H1 (cell line): ENCODE measurements at regions not wholly inside any gene's neighbourhood (a gene's known extent, or its start where the extent isn't known, plus 50 kb on each side); places are given as distances from the start of the nearest gene placed in this dataset.

Source experiments
- CTCF ChIA-PET: fragments of 300-600 bp; sonication (Branson Sonifier 250); formaldehyde crosslinking; loops from one replicate; lab custom pipeline; 2021; ENCODE audit not compliant: partially characterized antibody; lab: Charles Lee
- POLR2A ChIA-PET: fragments of 300-600 bp; sonication (Branson Sonifier 250); formaldehyde crosslinking; loops from one replicate; lab custom pipeline; 2021; ENCODE audit warnings: inconsistent platforms; ENCODE audit not compliant: partially characterized antibody; lab: Charles Lee
- DNase-seq, 2 experiments: peaks; one replicate each; pipeline versions ENCODE4 v3.0.0 to v3.0.0-alpha.2; 2010 to 2022; ENCODE audit warnings: low spot score in 2 of 2, low read depth in 1 of 2, mixed read lengths in 1 of 2
- FAIRE-seq: peaks from 2 replicates; lab custom pipeline; 2011; peaks lifted over from hg19 to GRCh38; lab: Jason Lieb, UNC
- H2AFZ ChIP-seq: 2 replicates; pipeline ENCODE4 v1.8.1; 2012; ENCODE audit warnings: low read length, inconsistent platforms
- H2AK5ac ChIP-seq: 2 replicates; pipeline ENCODE4 v1.6.1; 2013; ENCODE audit warnings: low read depth, low read length
- H2BK120ac ChIP-seq: replicated peaks from 2 replicates; pipeline ENCODE3; 2013; ENCODE audit warnings: low read depth, low read length, inconsistent platforms
- H2BK12ac ChIP-seq: 2 replicates; pipeline ENCODE4 v1.6.1; 2013; ENCODE audit warnings: low read depth, low read length
- H2BK15ac ChIP-seq: 2 replicates; pipeline ENCODE4 v1.6.1; 2013; ENCODE audit warnings: low read length
- H2BK20ac ChIP-seq: 2 replicates; pipeline ENCODE4 v1.6.1; 2013; ENCODE audit warnings: low read length
- H2BK5ac ChIP-seq: 2 replicates; pipeline ENCODE4 v1.6.1; 2013; ENCODE audit warnings: low read depth, low read length
- H3K14ac ChIP-seq: 2 replicates; pipeline ENCODE4 v1.6.1; 2013; ENCODE audit warnings: inconsistent platforms; ENCODE audit not compliant: insufficient read length
- H3K18ac ChIP-seq: 2 replicates; pipeline ENCODE4 v1.6.1; 2013; ENCODE audit warnings: low read length; ENCODE audit errors: extremely low read depth
- H3K23ac ChIP-seq: 2 replicates; pipeline ENCODE4 v1.6.1; 2013; ENCODE audit warnings: inconsistent platforms; ENCODE audit not compliant: insufficient read length
- H3K23me2 ChIP-seq: 2 replicates; pipeline ENCODE4 v1.6.1; 2013; ENCODE audit warnings: low read depth, low read length
- H3K27ac ChIP-seq: 2 replicates; pipeline ENCODE4 v1.6.1; 2011; ENCODE audit warnings: low read depth, low read length, inconsistent platforms
- H3K27me3 ChIP-seq, 4 experiments: replicated peaks in 1 of 4; 1 replicate in 1 of 4; 2 replicates in 3 of 4; pipeline versions ENCODE4 v1.6.1 to v1.8.1; 2011 to 2013; ENCODE audit warnings: low read length in 3 of 4, mild to moderate bottlenecking in 3 of 4, inconsistent platforms in 2 of 4, mixed read lengths in 2 of 4, moderate library complexity in 1 of 4; ENCODE audit not compliant: control insufficient read depth in 3 of 4, insufficient read depth in 3 of 4; ENCODE audit errors: extremely low read depth in 1 of 4
- H3K36me3 ChIP-seq, 4 experiments: 2 replicates each; pipeline versions ENCODE4 v1.6.1 to v1.8.1; 2011 to 2013; ENCODE audit warnings: mild to moderate bottlenecking in 4 of 4, low read length in 3 of 4, moderate library complexity in 2 of 4, control low read depth in 1 of 4, inconsistent platforms in 1 of 4; ENCODE audit not compliant: insufficient read depth in 4 of 4, control insufficient read depth in 2 of 4
- H3K4ac ChIP-seq: replicated peaks from 2 replicates; pipeline ENCODE3; 2013; ENCODE audit warnings: low read length, low read depth, mixed read lengths, inconsistent platforms; ENCODE audit not compliant: insufficient read length
- H3K4me1 ChIP-seq, 4 experiments: replicated peaks in 1 of 4; 1 replicate in 1 of 4; 2 replicates in 3 of 4; pipeline versions ENCODE4 v1.6.1 to v1.8.1; 2011 to 2013; ENCODE audit warnings: low read length in 3 of 4, inconsistent platforms in 2 of 4, mixed read lengths in 1 of 4; ENCODE audit not compliant: insufficient read depth in 4 of 4, control insufficient read depth in 3 of 4
- H3K4me2 ChIP-seq, 2 experiments: 2 replicates each; pipeline versions ENCODE4 v1.6.1 to v1.8.1; 2011 to 2013; ENCODE audit warnings: low read depth in 2 of 2, low read length in 2 of 2, control low read depth in 1 of 2, inconsistent platforms in 1 of 2, mild to moderate bottlenecking in 1 of 2; ENCODE audit not compliant: insufficient read depth in 1 of 2
- H3K4me3 ChIP-seq, 4 experiments: fragments of 200-600, 300-600 bp in 1 of 4; sonication (generic), shearing (Covaris generic), sonication (Bioruptor Twin) in 1 of 4; 2 replicates each; pipeline versions ENCODE4 v1.5.1 to v1.8.1; 2011 to 2016; ENCODE audit warnings: low read length in 4 of 4, low read depth in 3 of 4, control low read depth in 2 of 4, inconsistent platforms in 2 of 4, mild to moderate bottlenecking in 2 of 4, mixed read lengths in 1 of 4, moderate library complexity in 1 of 4; ENCODE audit not compliant: insufficient read depth in 2 of 4; ENCODE audit errors: extremely low read depth in 1 of 4
- H3K56ac ChIP-seq: replicated peaks from 2 replicates; pipeline ENCODE3; 2013; ENCODE audit warnings: low read depth, mild to moderate bottlenecking, mixed read lengths, low read length, inconsistent platforms; ENCODE audit not compliant: insufficient read length
- H3K79me1 ChIP-seq: 2 replicates; pipeline ENCODE4 v1.6.1; 2013; ENCODE audit warnings: low read depth, low read length, control low read depth
- H3K79me2 ChIP-seq, 2 experiments: 2 replicates each; pipeline versions ENCODE4 v1.6.1 to v1.8.1; 2012 to 2013; ENCODE audit warnings: low read length in 2 of 2, mild to moderate bottlenecking in 2 of 2, inconsistent platforms in 1 of 2; ENCODE audit not compliant: insufficient read depth in 2 of 2, control insufficient read depth in 1 of 2
- H3K9ac ChIP-seq, 4 experiments: replicated peaks in 1 of 4; 1 replicate in 1 of 4; 2 replicates in 3 of 4; pipeline versions ENCODE4 v1.6.1 to v1.8.1; 2011 to 2013; ENCODE audit warnings: low read depth in 3 of 4, low read length in 3 of 4, control low read depth in 2 of 4, mild to moderate bottlenecking in 2 of 4, moderate library complexity in 2 of 4, inconsistent platforms in 1 of 4; ENCODE audit errors: extremely low read depth in 1 of 4
- H3K9me3 ChIP-seq, 2 experiments: 2 replicates each; pipeline versions ENCODE4 v1.6.1 to v1.8.1; 2012 to 2013; ENCODE audit warnings: mild to moderate bottlenecking in 2 of 2, moderate library complexity in 2 of 2, control low read depth in 1 of 2, inconsistent platforms in 1 of 2, low read depth in 1 of 2, low read length in 1 of 2, mixed read lengths in 1 of 2; ENCODE audit not compliant: insufficient read depth in 2 of 2
- H4K20me1 ChIP-seq, 2 experiments: replicated peaks in 1 of 2; 2 replicates each; pipeline versions ENCODE3 to v1.8.1; 2011 to 2013; ENCODE audit warnings: inconsistent platforms in 2 of 2, low read length in 2 of 2, mild to moderate bottlenecking in 1 of 2; ENCODE audit not compliant: insufficient read depth in 2 of 2, control insufficient read depth in 1 of 2
- H4K5ac ChIP-seq: 2 replicates; pipeline ENCODE4 v1.6.1; 2013; ENCODE audit warnings: low read length, low read depth, mixed read lengths, inconsistent platforms; ENCODE audit not compliant: insufficient read length
- H4K8ac ChIP-seq: 2 replicates; pipeline ENCODE4 v1.8.0; 2013; ENCODE audit warnings: mild to moderate bottlenecking, moderate library complexity, low read length, inconsistent platforms; ENCODE audit not compliant: insufficient read depth; ENCODE audit errors: extremely low read depth
- H4K91ac ChIP-seq: replicated peaks from 2 replicates; pipeline ENCODE3; 2013; ENCODE audit warnings: low read length, mixed read lengths, inconsistent platforms; ENCODE audit not compliant: insufficient read length
- EGR1 ChIP-seq: IDR thresholded peaks from 2 replicates; pipeline ENCODE4 v1.6.1; 2011; ENCODE audit warnings: low read depth, low read length, borderline replicate concordance
- KDM1A ChIP-seq: fragments of 200-600, 300-600 bp; sonication (generic); IDR thresholded peaks from 2 replicates; pipeline ENCODE4 v1.7.1; 2016; ENCODE audit warnings: mild to moderate bottlenecking, low read length, borderline replicate concordance
- POU5F1 ChIP-seq: IDR thresholded peaks from 2 replicates; pipeline ENCODE4 v1.6.1; 2011; ENCODE audit warnings: low read depth, mild to moderate bottlenecking, low read length, moderate library complexity
- RBBP5 ChIP-seq: IDR thresholded peaks from 2 replicates; pipeline ENCODE4 v1.7.1; 2012; ENCODE audit warnings: low read depth, mild to moderate bottlenecking, inconsistent platforms, low read length, moderate library complexity, borderline replicate concordance
- SIRT6 ChIP-seq: IDR thresholded peaks from one replicate; pipeline ENCODE4 v1.7.1; 2012; ENCODE audit warnings: low read length, inconsistent platforms
- SP2 ChIP-seq: IDR thresholded peaks from 2 replicates; pipeline ENCODE4 v1.6.1; 2012; ENCODE audit warnings: mild to moderate bottlenecking, low read length, inconsistent platforms
- SP4 ChIP-seq: IDR thresholded peaks from 2 replicates; pipeline ENCODE4 v1.6.1; 2012; ENCODE audit warnings: low read length, inconsistent platforms
- SRF ChIP-seq: IDR thresholded peaks from 2 replicates; pipeline ENCODE4 v1.6.1; 2011; ENCODE audit warnings: mild to moderate bottlenecking, low read depth, low read length, moderate library complexity
- TAF1 ChIP-seq: IDR thresholded peaks from 2 replicates; pipeline ENCODE4 v1.6.1; 2011; ENCODE audit warnings: mild to moderate bottlenecking, low read depth, low read length
- ZNF274 ChIP-seq: IDR thresholded peaks from 2 replicates; pipeline ENCODE4 v1.7.0; 2012; ENCODE audit warnings: low read length, borderline replicate concordance; ENCODE audit errors: extremely low read depth
- WGBS, 2 experiments: shearing (Covaris generic) in 1 of 2; methylation state at CpG; one replicate each; pipeline versions ENCODE4 v1.1.6 to v1.1.7; 2013 to 2015; ENCODE audit warnings: low lambda C conversion rate in 2 of 2, mixed read lengths in 2 of 2, inconsistent platforms in 1 of 2, low coverage in 1 of 2, missing lambda C conversion rate in 1 of 2; ENCODE audit not compliant: insufficient replicate concordance in 2 of 2, insufficient coverage in 1 of 2, insufficient read length in 1 of 2; ENCODE audit errors: extremely low coverage in 1 of 2, missing lambda C conversion rate in 1 of 2; 5-methylcytosine and 5-hydroxymethylcytosine counted together
- TF ChIP-seq, protein P1 (sequence below): IDR thresholded peaks from 2 replicates; pipeline ENCODE4 v1.6.1; 2011; ENCODE audit warnings: low read length, improper control_type of control experiment
- TF ChIP-seq, protein P2 (sequence below), 3 experiments: IDR thresholded peaks; 1 replicate in 2 of 3; 2 replicates in 1 of 3; pipeline versions ENCODE4 v1.5.1 to v1.6.1; 2011; ENCODE audit warnings: low read length in 3 of 3, mild to moderate bottlenecking in 3 of 3, inconsistent platforms in 2 of 3, low read depth in 1 of 3, moderate library complexity in 1 of 3; ENCODE audit not compliant: insufficient read depth in 1 of 3; ENCODE audit errors: control extremely low read depth in 1 of 3

DNA sequence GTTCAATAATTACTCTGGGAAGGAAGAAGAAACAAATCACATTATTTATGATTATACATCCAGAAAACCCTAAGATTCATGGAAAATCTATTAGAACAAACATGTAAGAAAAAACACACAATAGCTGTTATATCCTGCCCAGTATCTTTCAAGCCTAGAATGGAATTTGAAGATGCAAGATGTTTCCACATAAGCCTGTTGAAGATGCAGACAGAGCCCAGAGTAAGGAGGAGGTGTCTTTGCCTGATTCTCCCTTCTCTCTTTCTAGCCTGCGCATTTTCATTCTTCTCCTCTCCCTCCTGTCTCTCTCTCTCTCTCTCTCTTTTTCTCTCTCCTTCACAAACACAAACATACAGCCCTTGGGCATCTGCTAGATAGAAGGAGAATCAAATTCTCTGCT is 170.1 kb upstream of the INHBA start:
- H3K36me3 ChIP-seq: no peaks in the 10 kb centered on the region
- H2BK20ac ChIP-seq: no peak overlapping the region
- H3K9me3 ChIP-seq: 0 out of 4 replicates have a peak, but pooled peaks cover 0 to 4% of the 10 kb centered on the region in 2 experiments
- no peaks in the 10 kb centered on the region for H3K27me3 ChIP-seq
- H3K23ac ChIP-seq: no peak overlapping the region
- 100% methylated on average over 1 of the region's 1 CpG; no CpG with 5 or more reads in 1 of the 2 experiments for WGBS, 2 experiments
- H3K4ac ChIP-seq: no peak overlapping the region
- H2AK5ac ChIP-seq: no peak overlapping the region
- H2BK120ac ChIP-seq: no peak overlapping the region
- H3K14ac ChIP-seq: no peak overlapping the region
- H3K4me3 ChIP-seq: no peak overlapping the region
- H4K20me1 ChIP-seq: no peaks in the 10 kb centered on the region
- H3K18ac ChIP-seq: no peak overlapping the region
- H2BK12ac ChIP-seq: no peak overlapping the region
- no peak overlapping the region for H2BK15ac ChIP-seq
- no peaks in the 10 kb centered on the region for H3K79me1 ChIP-seq
- DNase-seq: no peak
- no peak overlapping the region for H4K91ac ChIP-seq
- no peaks in the 10 kb centered on the region for H3K23me2 ChIP-seq
- no peak overlapping the region for H3K27ac ChIP-seq
- H4K8ac ChIP-seq: no peak overlapping the region
- H2AFZ ChIP-seq: no peak overlapping the region
- FAIRE-seq: no peak
- no peak overlapping the region for H3K4me2 ChIP-seq
- no peak overlapping the region for H2BK5ac ChIP-seq
- H3K9ac ChIP-seq: no peak overlapping the region
- H4K5ac ChIP-seq: no peak overlapping the region
- peaks cover 0 to 4% (median 0%) of the 10 kb centered on the region in 4 experiments; a peak in 1 of 7 replicates for H3K4me1 ChIP-seq
- H3K79me2 ChIP-seq: no peaks in the 10 kb centered on the region
- ChIA-PET CTCF (interaction anchor here (1.0 kb wide), 1 partner anchor 10 kb away, joined by 3 read pairs; no protein-coding TSS in a partner anchor), POLR2A (no interaction called here)
- no peak overlapping the region for H3K56ac ChIP-seq
- no peak for TF ChIP-seq SRF
- TF ChIP-seq POU5F1: no peak
- TF ChIP-seq RBBP5: no peak
- TF ChIP-seq, protein P1, sequence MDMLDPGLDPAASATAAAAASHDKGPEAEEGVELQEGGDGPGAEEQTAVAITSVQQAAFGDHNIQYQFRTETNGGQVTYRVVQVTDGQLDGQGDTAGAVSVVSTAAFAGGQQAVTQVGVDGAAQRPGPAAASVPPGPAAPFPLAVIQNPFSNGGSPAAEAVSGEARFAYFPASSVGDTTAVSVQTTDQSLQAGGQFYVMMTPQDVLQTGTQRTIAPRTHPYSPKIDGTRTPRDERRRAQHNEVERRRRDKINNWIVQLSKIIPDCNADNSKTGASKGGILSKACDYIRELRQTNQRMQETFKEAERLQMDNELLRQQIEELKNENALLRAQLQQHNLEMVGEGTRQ: no peak
- no peak for TF ChIP-seq KDM1A
- no peak for TF ChIP-seq SIRT6
- TF ChIP-seq SP4: no peak
- TF ChIP-seq, protein P2, sequence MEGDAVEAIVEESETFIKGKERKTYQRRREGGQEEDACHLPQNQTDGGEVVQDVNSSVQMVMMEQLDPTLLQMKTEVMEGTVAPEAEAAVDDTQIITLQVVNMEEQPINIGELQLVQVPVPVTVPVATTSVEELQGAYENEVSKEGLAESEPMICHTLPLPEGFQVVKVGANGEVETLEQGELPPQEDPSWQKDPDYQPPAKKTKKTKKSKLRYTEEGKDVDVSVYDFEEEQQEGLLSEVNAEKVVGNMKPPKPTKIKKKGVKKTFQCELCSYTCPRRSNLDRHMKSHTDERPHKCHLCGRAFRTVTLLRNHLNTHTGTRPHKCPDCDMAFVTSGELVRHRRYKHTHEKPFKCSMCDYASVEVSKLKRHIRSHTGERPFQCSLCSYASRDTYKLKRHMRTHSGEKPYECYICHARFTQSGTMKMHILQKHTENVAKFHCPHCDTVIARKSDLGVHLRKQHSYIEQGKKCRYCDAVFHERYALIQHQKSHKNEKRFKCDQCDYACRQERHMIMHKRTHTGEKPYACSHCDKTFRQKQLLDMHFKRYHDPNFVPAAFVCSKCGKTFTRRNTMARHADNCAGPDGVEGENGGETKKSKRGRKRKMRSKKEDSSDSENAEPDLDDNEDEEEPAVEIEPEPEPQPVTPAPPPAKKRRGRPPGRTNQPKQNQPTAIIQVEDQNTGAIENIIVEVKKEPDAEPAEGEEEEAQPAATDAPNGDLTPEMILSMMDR (IDR thresholded peaks at IDR 0.05; ENCODE audit: control extremely low read depth in 1 of 3, insufficient read depth in 1 of 3, low read depth in 1 of 3, low read length in 3 of 3): no peak
- no peak for TF ChIP-seq SP2
- no peak for TF ChIP-seq EGR1
- no peak for TF ChIP-seq ZNF274
- TF ChIP-seq TAF1: no peak
